ENCODE measurements at regions not wholly inside any gene's neighbourhood (a gene's known extent, or its start where the extent isn't known, plus 50 kb on each side); places are given as distances from the start of the nearest gene placed in this dataset.

- TF ChIP-seq SUZ12 (IDR thresholded peaks at IDR 0.05) (no peak), TARDBP (IDR thresholded peaks at IDR 0.05) (no peak), BHLHE40 (IDR thresholded peaks at IDR 0.05; ENCODE audit: borderline replicate concordance) (no peak), FOXA1 (IDR thresholded peaks at IDR 0.05) (no peak), NFRKB (IDR thresholded peaks at IDR 0.05) (no peak), ELF4 (IDR thresholded peaks at IDR 0.05) (no peak)
Observed at GRCh38 chr10:108393089-108393488, 1228.6 kb upstream of the SORCS1 start.

Data from HEK293T (cell line).